ENCODE measurements at regions not wholly inside any gene's neighbourhood (a gene's known extent, or its start where the extent isn't known, plus 50 kb on each side); places are given as distances from the start of the nearest gene placed in this dataset.

- DNase-seq (ENCODE audit: low read depth in 2 of 2): no peak
Measured at GRCh38 chr12:92650228-92650822, 52.5 kb upstream of the PLEKHG7 start.

GRCh38 chr12:92649511-92650227 is 53.1 kb upstream of the PLEKHG7 start:
- DNase-seq (ENCODE audit: low read depth in 2 of 2): peak; percentile 27 to 43

- DNase-seq (ENCODE audit: low read depth in 2 of 2): no peak
Measured at GRCh38 chr12:92648242-92649031, 54.4 kb upstream of the PLEKHG7 start.

GRCh38 chr12:92641291-92641690 is 61.5 kb upstream of the PLEKHG7 start:
- DNase-seq (ENCODE audit: low read depth in 2 of 2): no peak

- no peak for DNase-seq (ENCODE audit: low read depth in 2 of 2)
Measured at GRCh38 chr12:92640691-92641090, 62.1 kb upstream of the PLEKHG7 start.

GRCh38 chr12:92639017-92639416 is 63.8 kb upstream of the PLEKHG7 start:
- DNase-seq (ENCODE audit: low read depth in 2 of 2): no peak

- no peak for DNase-seq (ENCODE audit: low read depth in 2 of 2)
Measured at GRCh38 chr12:92634730-92635129, 68.1 kb upstream of the PLEKHG7 start.

- DNase-seq (ENCODE audit: low read depth in 2 of 2): no peak
Measured at GRCh38 chr12:92634202-92634601, 68.6 kb upstream of the PLEKHG7 start.

- no peak for DNase-seq (ENCODE audit: low read depth in 2 of 2)
Measured at GRCh38 chr12:92630968-92631367, 71.8 kb upstream of the PLEKHG7 start.

GRCh38 chr12:92629349-92630065 is 73.3 kb upstream of the PLEKHG7 start:
- DNase-seq (ENCODE audit: low read depth in 2 of 2): no peak

GRCh38 chr12:92628476-92628875 is 74.3 kb upstream of the PLEKHG7 start:
- DNase-seq (ENCODE audit: low read depth in 2 of 2): no peak

GRCh38 chr12:92627511-92627910 is 75.3 kb upstream of the PLEKHG7 start:
- DNase-seq (ENCODE audit: low read depth in 2 of 2): no peak

- no peak for DNase-seq (ENCODE audit: low read depth in 2 of 2)
Measured at GRCh38 chr12:92625639-92626310, 77.0 kb upstream of the PLEKHG7 start.

GRCh38 chr12:92624236-92624635 is 78.6 kb upstream of the PLEKHG7 start:
- no peak for DNase-seq (ENCODE audit: low read depth in 2 of 2)

GRCh38 chr12:92623386-92623785 is 79.4 kb upstream of the PLEKHG7 start:
- no peak for DNase-seq (ENCODE audit: low read depth in 2 of 2)

- DNase-seq (ENCODE audit: low read depth in 2 of 2): no peak
Measured at GRCh38 chr12:92621833-92622232, 81.0 kb upstream of the PLEKHG7 start.

GRCh38 chr12:92621312-92621711 is 81.5 kb upstream of the PLEKHG7 start:
- no peak for DNase-seq (ENCODE audit: low read depth in 2 of 2)

- DNase-seq (ENCODE audit: low read depth in 2 of 2): no peak
Measured at GRCh38 chr12:92619730-92620684, 82.8 kb upstream of the PLEKHG7 start.

GRCh38 chr12:92619026-92619425 is 83.8 kb upstream of the PLEKHG7 start:
- no peak for DNase-seq (ENCODE audit: low read depth in 2 of 2)

- DNase-seq (ENCODE audit: low read depth in 2 of 2): no peak
Measured at GRCh38 chr12:92615703-92616102, 87.1 kb upstream of the PLEKHG7 start.

Measured in stimulated activated CD8-positive, alpha-beta memory T cell treated with anti-CD3 and anti-CD28 coated beads, Interleukin-7, amount 100 ng/mL, for 4 hours (primary cell).